ENCODE measurements at regions not wholly inside any gene's neighbourhood (a gene's known extent, or its start where the extent isn't known, plus 50 kb on each side); places are given as distances from the start of the nearest gene placed in this dataset.

GRCh38 chr6:71476872-71477271, 188.3 kb downstream of the OGFRL1 start:
- Histone ChIP-seq H3K36me3 (replicated peaks in 1 of 2; ENCODE audit: control insufficient read depth in 1 of 2, insufficient read depth in 2 of 2, low read length in 2 of 2) (no peaks in the 10 kb centered on the region), H3K9me3 (replicated peaks in 1 of 2; ENCODE audit: control insufficient read depth in 1 of 2, insufficient read depth in 1 of 2, low read length in 2 of 2) (no peaks in the 10 kb centered on the region), H3K79me2 (ENCODE audit: insufficient read depth, low read length) (no peaks in the 10 kb centered on the region), H3K27me3 (ENCODE audit: control insufficient read depth in 2 of 2, insufficient read depth in 2 of 2, low read length in 2 of 2) (no peaks in the 10 kb centered on the region), H3K4me3 (replicated peaks in 1 of 3; ENCODE audit: low read depth in 2 of 3, low read length in 3 of 3) (no peak overlapping the region), H3K4me2 (replicated peaks; ENCODE audit: extremely low read depth, low read length, poor library complexity, severe bottlenecking) (no peak overlapping the region), H3K27ac (ENCODE audit: low read depth in 1 of 2, low read length in 2 of 2) (no peak overlapping the region), H3K9ac (ENCODE audit: insufficient read depth, low read length, poor library complexity, severe bottlenecking) (no peak overlapping the region), H4K20me1 (ENCODE audit: insufficient read depth, low read length) (no peaks in the 10 kb centered on the region), H3K4me1 (ENCODE audit: control insufficient read depth in 1 of 2, insufficient read depth in 2 of 2, low read length in 2 of 2) (no peaks in the 10 kb centered on the region), H2AFZ (ENCODE audit: insufficient read depth, low read depth, low read length, poor library complexity, severe bottlenecking) (no peak overlapping the region)
- Mint-ChIP-seq H3K9me3 (peaks cover 0 to 3% (median 0%) of the 10 kb centered on the region in 7 donors), H3K4me1 (peaks cover 6% of the 10 kb centered on the region), H3K4me3 (no peak overlapping the region), H3K27ac (no peak overlapping the region), H3K36me3 (no peaks in the 10 kb centered on the region), H3K27me3 (ENCODE audit: low read depth in 3 of 3) (no peaks in the 10 kb centered on the region)
- 100% methylated on average over 1 of the region's 2 CpGs for WGBS (ENCODE audit: insufficient coverage)
- TF ChIP-seq, protein P1, sequence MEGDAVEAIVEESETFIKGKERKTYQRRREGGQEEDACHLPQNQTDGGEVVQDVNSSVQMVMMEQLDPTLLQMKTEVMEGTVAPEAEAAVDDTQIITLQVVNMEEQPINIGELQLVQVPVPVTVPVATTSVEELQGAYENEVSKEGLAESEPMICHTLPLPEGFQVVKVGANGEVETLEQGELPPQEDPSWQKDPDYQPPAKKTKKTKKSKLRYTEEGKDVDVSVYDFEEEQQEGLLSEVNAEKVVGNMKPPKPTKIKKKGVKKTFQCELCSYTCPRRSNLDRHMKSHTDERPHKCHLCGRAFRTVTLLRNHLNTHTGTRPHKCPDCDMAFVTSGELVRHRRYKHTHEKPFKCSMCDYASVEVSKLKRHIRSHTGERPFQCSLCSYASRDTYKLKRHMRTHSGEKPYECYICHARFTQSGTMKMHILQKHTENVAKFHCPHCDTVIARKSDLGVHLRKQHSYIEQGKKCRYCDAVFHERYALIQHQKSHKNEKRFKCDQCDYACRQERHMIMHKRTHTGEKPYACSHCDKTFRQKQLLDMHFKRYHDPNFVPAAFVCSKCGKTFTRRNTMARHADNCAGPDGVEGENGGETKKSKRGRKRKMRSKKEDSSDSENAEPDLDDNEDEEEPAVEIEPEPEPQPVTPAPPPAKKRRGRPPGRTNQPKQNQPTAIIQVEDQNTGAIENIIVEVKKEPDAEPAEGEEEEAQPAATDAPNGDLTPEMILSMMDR (IDR thresholded peaks at IDR 0.05), result no peak
- intact Hi-C loops (cut with micrococcal nuclease), result no loop called here
- DNase-seq, result no peak

DNA sequence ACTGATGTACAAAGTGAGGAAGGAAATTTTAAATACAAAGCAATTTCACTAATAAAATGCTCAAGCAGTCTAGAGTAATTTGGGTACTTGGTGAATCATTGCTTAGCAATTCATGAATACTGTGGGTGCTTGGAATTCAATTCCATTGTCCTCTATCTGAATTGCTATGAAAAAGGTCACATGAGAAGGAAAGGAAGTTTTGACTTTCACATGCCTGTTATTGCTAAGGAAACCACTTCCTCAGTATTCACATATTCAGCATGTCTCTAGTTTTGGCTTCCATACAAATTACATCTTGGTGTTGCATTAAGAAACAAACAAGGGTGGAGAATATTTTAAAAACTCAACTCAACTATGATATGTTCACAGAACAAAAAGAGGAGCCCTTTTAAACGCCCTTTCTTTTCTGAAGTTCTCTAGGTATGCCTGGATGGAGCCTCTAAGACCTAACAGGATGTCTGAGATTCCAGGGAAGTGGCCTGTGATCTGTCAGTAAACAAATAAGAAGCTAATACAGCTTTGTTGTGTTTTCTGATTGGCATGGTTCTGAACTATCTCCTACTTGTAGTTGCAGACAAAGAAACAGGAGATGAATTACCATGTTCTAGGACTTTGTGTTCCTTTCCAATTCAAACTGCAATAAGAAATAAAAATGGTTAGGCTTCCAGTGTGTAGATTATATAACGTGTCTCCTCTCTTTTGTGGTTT, 190.4 kb downstream of the OGFRL1 start:
- no peak overlapping the region for H3K4me2 ChIP-seq (replicated peaks; ENCODE audit: extremely low read depth, low read length, poor library complexity, severe bottlenecking)
- no peak overlapping the region for H3K27ac Mint-ChIP-seq
- no peak overlapping the region for H3K9ac ChIP-seq (ENCODE audit: insufficient read depth, low read length, poor library complexity, severe bottlenecking)

More for the DNA sequence above, 190.4 kb downstream of the OGFRL1 start:
- H3K4me3 Mint-ChIP-seq, result no peak overlapping the region
- peaks cover 6% of the 10 kb centered on the region for H3K4me1 Mint-ChIP-seq
- Histone ChIP-seq H3K79me2 (ENCODE audit: insufficient read depth, low read length) (no peaks in the 10 kb centered on the region), H4K20me1 (ENCODE audit: insufficient read depth, low read length) (no peaks in the 10 kb centered on the region), H3K36me3 (replicated peaks in 1 of 2; ENCODE audit: control insufficient read depth in 1 of 2, insufficient read depth in 2 of 2, low read length in 2 of 2) (no peaks in the 10 kb centered on the region), H3K27ac (ENCODE audit: low read depth in 1 of 2, low read length in 2 of 2) (no peak overlapping the region), H3K4me1 (ENCODE audit: control insufficient read depth in 1 of 2, insufficient read depth in 2 of 2, low read length in 2 of 2) (no peaks in the 10 kb centered on the region), H3K27me3 (ENCODE audit: control insufficient read depth in 2 of 2, insufficient read depth in 2 of 2, low read length in 2 of 2) (no peaks in the 10 kb centered on the region), H3K4me3 (replicated peaks in 1 of 3; ENCODE audit: low read depth in 2 of 3, low read length in 3 of 3) (no peak overlapping the region), H3K9me3 (replicated peaks in 1 of 2; ENCODE audit: control insufficient read depth in 1 of 2, insufficient read depth in 1 of 2, low read length in 2 of 2) (no peaks in the 10 kb centered on the region), H2AFZ (ENCODE audit: insufficient read depth, low read depth, low read length, poor library complexity, severe bottlenecking) (no peak overlapping the region)
- WGBS (ENCODE audit: insufficient coverage), result 80% methylated on average over 1 of the region's 2 CpGs
- intact Hi-C loops (cut with micrococcal nuclease), result no loop called here
- H3K27me3 Mint-ChIP-seq (ENCODE audit: low read depth in 3 of 3), result no peaks in the 10 kb centered on the region
- H3K9me3 Mint-ChIP-seq, result peaks cover 0 to 1% (median 0%) of the 10 kb centered on the region in 7 donors
- DNase-seq, result no peak
- no peaks in the 10 kb centered on the region for H3K36me3 Mint-ChIP-seq
- TF ChIP-seq, protein P1 (IDR thresholded peaks at IDR 0.05), result no peak

Measured in CD14-positive monocyte (primary cell).